ENCODE measurements at regions not wholly inside any gene's neighbourhood (a gene's known extent, or its start where the extent isn't known, plus 50 kb on each side); places are given as distances from the start of the nearest gene placed in this dataset.

GRCh38 chr3:18828637-18829036 lies 319.7 kb upstream of the KCNH8 start:
- H3K9me3 ChIP-seq (ENCODE audit: control insufficient read depth, insufficient read depth, low read depth, low read length), result no peaks in the 10 kb centered on the region
- H3K36me3 ChIP-seq (ENCODE audit: control insufficient read depth, insufficient read depth, low read length), result no peaks in the 10 kb centered on the region
- no peaks in the 10 kb centered on the region for H3K4me1 ChIP-seq (ENCODE audit: control insufficient read depth, insufficient read depth, low read length)
- H3K9ac ChIP-seq (ENCODE audit: low read length), result no peak overlapping the region
- H3K27ac ChIP-seq (ENCODE audit: low read depth, low read length), result no peak overlapping the region
- no peak overlapping the region for H3K4me3 ChIP-seq (ENCODE audit: low read depth, low read length)
- H3K27me3 ChIP-seq (ENCODE audit: control insufficient read depth, insufficient read depth, low read length), result no peaks in the 10 kb centered on the region

DNA sequence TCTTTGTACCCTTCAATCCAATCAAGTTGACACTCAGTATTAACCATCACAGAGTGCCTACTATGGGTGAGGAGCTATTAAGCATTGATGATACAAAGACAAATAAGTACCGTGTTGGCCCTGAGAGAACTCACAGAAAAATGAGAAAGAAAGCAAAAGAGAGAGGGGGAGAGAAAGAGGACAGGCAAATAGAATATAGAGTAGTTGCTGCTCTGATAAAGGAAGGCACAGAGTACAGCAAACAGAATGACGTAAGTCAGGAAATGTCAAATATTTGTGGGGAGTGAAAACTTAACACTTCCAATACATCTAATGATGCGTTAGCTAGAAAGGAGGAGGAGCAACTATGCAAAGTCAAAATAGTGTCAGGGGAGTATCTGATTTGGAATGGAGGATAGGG lies 320.6 kb upstream of the KCNH8 start:
- Histone ChIP-seq H3K4me1 (ENCODE audit: control insufficient read depth, insufficient read depth, low read length) (no peaks in the 10 kb centered on the region), H3K36me3 (ENCODE audit: control insufficient read depth, insufficient read depth, low read length) (no peaks in the 10 kb centered on the region), H3K9me3 (ENCODE audit: control insufficient read depth, insufficient read depth, low read depth, low read length) (no peaks in the 10 kb centered on the region), H3K4me3 (ENCODE audit: low read depth, low read length) (no peak overlapping the region), H3K27ac (ENCODE audit: low read depth, low read length) (no peak overlapping the region), H3K9ac (ENCODE audit: low read length) (no peak overlapping the region), H3K27me3 (ENCODE audit: control insufficient read depth, insufficient read depth, low read length) (no peaks in the 10 kb centered on the region)

DNA sequence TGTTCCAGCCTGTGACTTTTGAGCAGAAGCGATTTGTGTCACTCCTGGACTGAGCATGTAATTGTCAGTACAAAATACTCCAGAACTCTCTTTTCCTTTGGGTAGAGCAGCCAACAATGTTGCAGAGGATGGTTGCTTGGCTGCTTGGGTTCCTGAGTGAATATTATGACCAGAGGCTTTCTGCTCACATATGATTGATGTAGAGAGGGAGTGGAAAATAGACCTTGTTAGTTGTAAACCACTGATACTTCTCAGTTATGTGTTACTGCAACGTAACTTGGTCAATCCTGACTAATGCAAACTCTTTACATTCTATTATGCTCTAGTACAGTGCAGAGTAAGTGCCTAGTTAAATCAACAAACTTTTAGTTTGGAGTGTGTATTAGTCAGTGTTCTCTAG lies 322.6 kb upstream of the KCNH8 start:
- H3K9me3 ChIP-seq (ENCODE audit: control insufficient read depth, insufficient read depth, low read depth, low read length), result no peaks in the 10 kb centered on the region
- H3K4me3 ChIP-seq (ENCODE audit: low read depth, low read length), result no peak overlapping the region
- no peaks in the 10 kb centered on the region for H3K4me1 ChIP-seq (ENCODE audit: control insufficient read depth, insufficient read depth, low read length)
- no peaks in the 10 kb centered on the region for H3K36me3 ChIP-seq (ENCODE audit: control insufficient read depth, insufficient read depth, low read length)
- H3K9ac ChIP-seq (ENCODE audit: low read length), result no peak overlapping the region
- H3K27ac ChIP-seq (ENCODE audit: low read depth, low read length), result no peak overlapping the region
- H3K27me3 ChIP-seq (ENCODE audit: control insufficient read depth, insufficient read depth, low read length), result no peaks in the 10 kb centered on the region

DNA sequence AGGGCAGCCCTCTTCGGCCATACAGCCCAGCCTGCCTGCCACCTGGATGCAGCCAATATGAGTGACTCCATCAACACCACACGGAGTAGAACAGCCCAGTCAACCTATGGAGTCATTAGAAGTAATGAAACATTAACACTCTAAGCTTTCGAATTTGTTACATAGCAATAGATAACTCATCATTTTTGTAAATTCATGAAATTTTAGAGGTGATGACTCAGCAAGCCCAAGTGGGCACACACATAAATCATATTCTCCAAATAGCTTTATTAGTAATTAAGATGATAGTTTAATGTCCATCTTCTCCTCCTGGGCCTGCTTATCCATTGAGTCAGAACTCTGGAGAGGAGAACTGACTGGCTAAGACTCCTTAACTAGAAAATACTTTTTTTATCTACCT lies 335.0 kb upstream of the KCNH8 start:
- no peaks in the 10 kb centered on the region for H3K9me3 ChIP-seq (ENCODE audit: control insufficient read depth, insufficient read depth, low read depth, low read length)
- H3K27ac ChIP-seq (ENCODE audit: low read depth, low read length), result no peak overlapping the region
- H3K4me3 ChIP-seq (ENCODE audit: low read depth, low read length), result no peak overlapping the region
- H3K4me1 ChIP-seq (ENCODE audit: control insufficient read depth, insufficient read depth, low read length), result no peaks in the 10 kb centered on the region
- no peaks in the 10 kb centered on the region for H3K27me3 ChIP-seq (ENCODE audit: control insufficient read depth, insufficient read depth, low read length)
- H3K36me3 ChIP-seq (ENCODE audit: control insufficient read depth, insufficient read depth, low read length), result no peaks in the 10 kb centered on the region
- H3K9ac ChIP-seq (ENCODE audit: low read length), result no peak overlapping the region

- Histone ChIP-seq H3K27ac (ENCODE audit: low read depth, low read length) (no peak overlapping the region), H3K4me1 (ENCODE audit: control insufficient read depth, insufficient read depth, low read length) (no peaks in the 10 kb centered on the region), H3K4me3 (ENCODE audit: low read depth, low read length) (no peak overlapping the region), H3K27me3 (ENCODE audit: control insufficient read depth, insufficient read depth, low read length) (no peaks in the 10 kb centered on the region), H3K36me3 (ENCODE audit: control insufficient read depth, insufficient read depth, low read length) (no peaks in the 10 kb centered on the region), H3K9me3 (ENCODE audit: control insufficient read depth, insufficient read depth, low read depth, low read length) (no peaks in the 10 kb centered on the region), H3K9ac (ENCODE audit: low read length) (no peak overlapping the region)
Measured at GRCh38 chr3:18812316-18812715, 336.0 kb upstream of the KCNH8 start.

- Histone ChIP-seq H3K9me3 (ENCODE audit: control insufficient read depth, insufficient read depth, low read depth, low read length) (no peaks in the 10 kb centered on the region), H3K4me1 (ENCODE audit: control insufficient read depth, insufficient read depth, low read length) (no peaks in the 10 kb centered on the region), H3K36me3 (ENCODE audit: control insufficient read depth, insufficient read depth, low read length) (no peaks in the 10 kb centered on the region), H3K9ac (ENCODE audit: low read length) (no peak overlapping the region), H3K27ac (ENCODE audit: low read depth, low read length) (no peak overlapping the region), H3K4me3 (ENCODE audit: low read depth, low read length) (no peak overlapping the region), H3K27me3 (ENCODE audit: control insufficient read depth, insufficient read depth, low read length) (no peaks in the 10 kb centered on the region)
Measured at GRCh38 chr3:18810306-18810661, 338.0 kb upstream of the KCNH8 start.

DNA sequence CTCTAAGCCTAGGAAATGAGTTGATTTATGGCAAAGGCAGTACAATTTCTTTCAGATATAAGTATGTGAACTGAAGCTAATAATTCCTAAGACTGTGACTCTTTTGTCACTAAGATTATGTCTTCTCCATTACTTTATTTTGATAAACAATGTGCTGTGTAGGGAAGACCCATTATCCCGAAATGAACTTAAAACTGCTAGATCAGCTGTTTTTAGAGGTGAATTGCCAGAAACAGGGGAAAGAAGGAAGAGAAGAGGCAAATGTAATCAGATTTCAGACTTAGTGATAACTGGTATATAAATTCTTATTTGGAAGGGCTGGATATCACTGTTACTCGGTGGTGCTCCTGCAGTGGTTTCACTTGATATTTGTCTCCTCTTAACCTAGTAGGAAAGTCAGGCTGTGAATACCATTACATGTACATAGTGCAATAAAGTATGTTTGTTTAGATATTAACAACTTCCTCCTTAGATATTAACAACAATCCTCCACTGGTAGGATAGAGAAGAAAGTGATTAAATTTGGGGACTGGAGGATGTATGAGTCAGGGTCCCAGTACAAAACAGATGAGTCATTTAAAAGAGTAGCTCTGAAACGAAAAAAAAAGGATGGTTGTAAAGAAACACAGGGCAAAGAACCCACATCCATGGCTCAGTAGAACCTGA lies 338.5 kb upstream of the KCNH8 start:
- Histone ChIP-seq H3K36me3 (ENCODE audit: control insufficient read depth, insufficient read depth, low read length) (no peaks in the 10 kb centered on the region), H3K9me3 (ENCODE audit: control insufficient read depth, insufficient read depth, low read depth, low read length) (no peaks in the 10 kb centered on the region), H3K27ac (ENCODE audit: low read depth, low read length) (no peak overlapping the region), H3K4me3 (ENCODE audit: low read depth, low read length) (no peak overlapping the region), H3K27me3 (ENCODE audit: control insufficient read depth, insufficient read depth, low read length) (no peaks in the 10 kb centered on the region), H3K4me1 (ENCODE audit: control insufficient read depth, insufficient read depth, low read length) (no peaks in the 10 kb centered on the region), H3K9ac (ENCODE audit: low read length) (no peak overlapping the region)

DNA sequence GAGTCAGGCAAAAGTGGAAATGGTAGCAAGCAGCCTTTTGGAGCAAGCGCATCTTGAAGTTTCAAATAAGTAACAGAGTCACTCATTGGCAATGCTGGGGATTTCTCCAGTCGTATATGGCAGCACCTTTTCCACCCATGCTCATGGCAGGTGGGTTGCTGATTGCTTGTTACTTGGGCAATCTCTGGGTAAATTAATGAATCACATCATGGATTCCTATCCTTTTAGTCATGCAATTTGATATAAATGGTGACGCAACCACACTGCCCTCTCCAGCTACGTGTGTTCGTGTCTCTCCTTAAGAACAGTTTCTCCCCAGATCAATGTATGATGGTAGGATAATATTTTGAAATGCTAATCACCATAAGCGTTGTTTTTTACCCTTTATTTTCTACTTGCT lies 339.9 kb upstream of the KCNH8 start:
- H3K36me3 ChIP-seq (ENCODE audit: control insufficient read depth, insufficient read depth, low read length), result no peaks in the 10 kb centered on the region
- H3K4me1 ChIP-seq (ENCODE audit: control insufficient read depth, insufficient read depth, low read length), result no peaks in the 10 kb centered on the region
- no peak overlapping the region for H3K9ac ChIP-seq (ENCODE audit: low read length)
- H3K9me3 ChIP-seq (ENCODE audit: control insufficient read depth, insufficient read depth, low read depth, low read length), result no peaks in the 10 kb centered on the region
- H3K27me3 ChIP-seq (ENCODE audit: control insufficient read depth, insufficient read depth, low read length), result no peaks in the 10 kb centered on the region
- no peak overlapping the region for H3K4me3 ChIP-seq (ENCODE audit: low read depth, low read length)
- H3K27ac ChIP-seq (ENCODE audit: low read depth, low read length), result no peak overlapping the region

- Histone ChIP-seq H3K4me3 (ENCODE audit: low read depth, low read length) (no peak overlapping the region), H3K36me3 (ENCODE audit: control insufficient read depth, insufficient read depth, low read length) (no peaks in the 10 kb centered on the region), H3K9me3 (ENCODE audit: control insufficient read depth, insufficient read depth, low read depth, low read length) (no peaks in the 10 kb centered on the region), H3K27me3 (ENCODE audit: control insufficient read depth, insufficient read depth, low read length) (no peaks in the 10 kb centered on the region), H3K27ac (ENCODE audit: low read depth, low read length) (no peak overlapping the region), H3K4me1 (ENCODE audit: control insufficient read depth, insufficient read depth, low read length) (no peaks in the 10 kb centered on the region), H3K9ac (ENCODE audit: low read length) (no peak overlapping the region)
Measured at GRCh38 chr3:18807593-18807992, 340.7 kb upstream of the KCNH8 start.

- no peaks in the 10 kb centered on the region for H3K27me3 ChIP-seq (ENCODE audit: control insufficient read depth, insufficient read depth, low read length)
- no peak overlapping the region for H3K9ac ChIP-seq (ENCODE audit: low read length)
- H3K27ac ChIP-seq (ENCODE audit: low read depth, low read length), result no peak overlapping the region
- H3K9me3 ChIP-seq (ENCODE audit: control insufficient read depth, insufficient read depth, low read depth, low read length), result no peaks in the 10 kb centered on the region
- no peak overlapping the region for H3K4me3 ChIP-seq (ENCODE audit: low read depth, low read length)
- no peaks in the 10 kb centered on the region for H3K4me1 ChIP-seq (ENCODE audit: control insufficient read depth, insufficient read depth, low read length)
- no peaks in the 10 kb centered on the region for H3K36me3 ChIP-seq (ENCODE audit: control insufficient read depth, insufficient read depth, low read length)
Measured at GRCh38 chr3:18806633-18807032, 341.7 kb upstream of the KCNH8 start.

DNA sequence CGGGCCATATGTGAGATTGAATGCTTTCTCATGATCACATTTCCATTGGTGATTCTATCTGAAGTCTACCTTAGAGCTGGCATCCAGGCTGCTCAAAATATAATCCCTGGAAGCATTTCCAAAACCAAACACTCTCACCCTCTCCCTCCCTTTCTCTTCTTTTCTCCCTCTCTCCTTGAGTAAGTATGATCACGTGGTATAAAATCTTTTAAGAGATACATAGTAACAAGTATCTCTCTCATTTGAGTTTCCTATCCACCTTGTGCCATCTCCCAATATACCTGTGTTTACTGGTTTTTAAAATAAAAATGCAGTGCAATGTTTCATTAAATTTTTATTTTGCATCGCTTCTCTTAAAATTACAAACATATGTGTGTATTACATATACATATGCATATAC lies 350.9 kb upstream of the KCNH8 start:
- no peaks in the 10 kb centered on the region for H3K27me3 ChIP-seq (ENCODE audit: control insufficient read depth, insufficient read depth, low read length)
- H3K4me3 ChIP-seq (ENCODE audit: low read depth, low read length), result no peak overlapping the region
- H3K27ac ChIP-seq (ENCODE audit: low read depth, low read length), result no peak overlapping the region

DNA sequence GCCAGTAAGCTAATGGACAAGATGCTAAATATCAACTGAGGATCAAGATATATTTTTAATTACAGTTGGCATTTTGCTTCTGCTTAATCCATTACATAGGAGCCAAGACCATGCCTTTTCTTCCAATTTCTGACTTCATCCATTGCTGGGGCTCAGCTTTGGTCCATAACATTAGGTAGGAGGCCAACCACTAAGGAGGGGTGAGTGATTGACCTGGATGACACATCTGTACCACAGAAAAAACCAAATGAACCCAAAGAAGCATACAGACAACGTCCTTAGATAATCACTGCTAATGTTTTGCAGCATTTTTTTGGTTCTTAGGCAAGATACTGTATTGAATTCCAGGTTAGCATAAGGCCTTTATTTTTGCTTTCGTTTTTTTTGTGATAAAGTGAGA lies 353.2 kb upstream of the KCNH8 start:
- H3K27me3 ChIP-seq (ENCODE audit: control insufficient read depth, insufficient read depth, low read length), result no peaks in the 10 kb centered on the region
- no peaks in the 10 kb centered on the region for H3K36me3 ChIP-seq (ENCODE audit: control insufficient read depth, insufficient read depth, low read length)
- H3K9me3 ChIP-seq (ENCODE audit: control insufficient read depth, insufficient read depth, low read depth, low read length), result no peaks in the 10 kb centered on the region
- H3K27ac ChIP-seq (ENCODE audit: low read depth, low read length), result no peak overlapping the region
- no peak overlapping the region for H3K4me3 ChIP-seq (ENCODE audit: low read depth, low read length)
- no peak overlapping the region for H3K9ac ChIP-seq (ENCODE audit: low read length)
- no peaks in the 10 kb centered on the region for H3K4me1 ChIP-seq (ENCODE audit: control insufficient read depth, insufficient read depth, low read length)

More for the DNA sequence above, 350.9 kb upstream of the KCNH8 start:
- Histone ChIP-seq H3K9me3 (ENCODE audit: control insufficient read depth, insufficient read depth, low read depth, low read length) (no peaks in the 10 kb centered on the region), H3K36me3 (ENCODE audit: control insufficient read depth, insufficient read depth, low read length) (no peaks in the 10 kb centered on the region), H3K9ac (ENCODE audit: low read length) (no peak overlapping the region), H3K4me1 (ENCODE audit: control insufficient read depth, insufficient read depth, low read length) (no peaks in the 10 kb centered on the region)

Measured in HUES6 (cell line).